ENCODE measurements at regions not wholly inside any gene's neighbourhood (a gene's known extent, or its start where the extent isn't known, plus 50 kb on each side); places are given as distances from the start of the nearest gene placed in this dataset.

GRCh38 chr1:98268316-98268715 is 347.5 kb upstream of the DPYD start:
- Histone ChIP-seq H3K27ac (no peak overlapping the region), H3K27me3 (no peaks in the 10 kb centered on the region), H3K4me3 (no peak overlapping the region), H3K4me1 (no peaks in the 10 kb centered on the region), H3K36me3 (no peaks in the 10 kb centered on the region), H3K9me3 (no peaks in the 10 kb centered on the region)
- no peak for ATAC-seq
- FAIRE-seq, result no peak
- 40 to 50% methylated on average over 3 of the region's 3 CpGs for WGBS, 2 donors
- intact Hi-C loops (cut with DNase I), result no loop called here
- no peak for DNase-seq
- no peak for TF ChIP-seq CTCF (IDR thresholded peaks at IDR 0.05)

GRCh38 chr1:98267423-98267822 is 346.6 kb upstream of the DPYD start:
- no peak for FAIRE-seq
- ATAC-seq, result no peak
- no peaks in the 10 kb centered on the region for H3K27me3 ChIP-seq
- 69 to 83% methylated on average over 3 of the region's 3 CpGs for WGBS, 2 donors
- DNase-seq, result no peak
- no peaks in the 10 kb centered on the region for H3K36me3 ChIP-seq
- intact Hi-C loops (cut with DNase I), result no loop called here
- no peak for TF ChIP-seq CTCF (IDR thresholded peaks at IDR 0.05)
- H3K9me3 ChIP-seq, result no peaks in the 10 kb centered on the region
- no peak overlapping the region for H3K27ac ChIP-seq
- H3K4me1 ChIP-seq, result no peaks in the 10 kb centered on the region
- H3K4me3 ChIP-seq, result no peak overlapping the region

GRCh38 chr1:98264727-98265126 is 343.9 kb upstream of the DPYD start:
- TF ChIP-seq CTCF (IDR thresholded peaks at IDR 0.05), result no peak
- Histone ChIP-seq H3K36me3 (no peaks in the 10 kb centered on the region), H3K27ac (no peak overlapping the region), H3K4me3 (no peak overlapping the region), H3K9me3 (no peaks in the 10 kb centered on the region), H3K4me1 (no peaks in the 10 kb centered on the region), H3K27me3 (no peaks in the 10 kb centered on the region)
- FAIRE-seq (no peak), ATAC-seq (no peak), DNase-seq (no peak)
- intact Hi-C loops (cut with DNase I), result no loop called here
- WGBS, 2 donors, result 73 to 82% methylated on average over 5 of the region's 5 CpGs

- WGBS, 2 donors, result 75 to 83% methylated on average over 6 of the region's 6 CpGs
- H3K4me3 ChIP-seq, result no peak overlapping the region
- no peaks in the 10 kb centered on the region for H3K27me3 ChIP-seq
- no peaks in the 10 kb centered on the region for H3K9me3 ChIP-seq
- no peak for ATAC-seq
- no peaks in the 10 kb centered on the region for H3K4me1 ChIP-seq
- H3K36me3 ChIP-seq, result no peaks in the 10 kb centered on the region
- no peak overlapping the region for H3K27ac ChIP-seq
- no peak for TF ChIP-seq CTCF (IDR thresholded peaks at IDR 0.05)
- FAIRE-seq, result no peak
- intact Hi-C loops (cut with DNase I), result no loop called here
- no peak for DNase-seq
Observed at GRCh38 chr1:98260839-98261238, 340.0 kb upstream of the DPYD start.

GRCh38 chr1:98260412-98260811 is 339.6 kb upstream of the DPYD start:
- FAIRE-seq, result no peak
- TF ChIP-seq CTCF (IDR thresholded peaks at IDR 0.05), result no peak

More at GRCh38 chr1:98260412-98260811, 339.6 kb upstream of the DPYD start:
- no peaks in the 10 kb centered on the region for H3K27me3 ChIP-seq
- H3K27ac ChIP-seq, result no peak overlapping the region
- intact Hi-C loops (cut with DNase I), result no loop called here
- WGBS, 2 donors, result 53 to 54% methylated on average over 1 of the region's 1 CpG
- no peaks in the 10 kb centered on the region for H3K36me3 ChIP-seq
- no peaks in the 10 kb centered on the region for H3K9me3 ChIP-seq
- no peaks in the 10 kb centered on the region for H3K4me1 ChIP-seq
- no peak for DNase-seq
- no peak for ATAC-seq
- no peak overlapping the region for H3K4me3 ChIP-seq

All from pancreas (tissue), 10 donors.